ENCODE measurements at regions not wholly inside any gene's neighbourhood (a gene's known extent, or its start where the extent isn't known, plus 50 kb on each side); places are given as distances from the start of the nearest gene placed in this dataset.

GRCh38 chr9:24095246-24095645 lies 269.2 kb upstream of the ELAVL2 start:
- no peak for TF ChIP-seq POLR2A (IDR thresholded peaks at IDR 0.05)
- TF ChIP-seq CTCF (IDR thresholded peaks at IDR 0.05), result no peak

All from lower leg skin (tissue), 3 donors.